Endothelial cell of umbilical vein (primary cell): ENCODE measurements at regions not wholly inside any gene's neighbourhood (a gene's known extent, or its start where the extent isn't known, plus 50 kb on each side); places are given as distances from the start of the nearest gene placed in this dataset.

Experiments used
- BruUV-seq: library from RNA; stranded (reverse); fragments of 400-500 nt; replicated peaks from 2 replicates; lab custom pipeline; 2021; lab: Mats Ljungman, UMichigan
- CTCF ChIA-PET: fragments of 300-600, 350-600 bp; sonication (Branson Sonifier 250); formaldehyde crosslinking; loops from one replicate; lab custom pipeline; 2021; ENCODE audit warnings: antibody characterized with exemption, inconsistent platforms; lab: Charles Lee
- POLR2A ChIA-PET: fragments of 300-600, 350-600 bp; sonication (Branson Sonifier 250); formaldehyde crosslinking; loops from one replicate; lab custom pipeline; 2021; ENCODE audit warnings: antibody characterized with exemption, inconsistent platforms; lab: Charles Lee
- DNase-seq: peaks from one replicate; pipeline ENCODE4 v3.0.0-alpha.2; 2011; ENCODE audit warnings: low read depth, low spot score
- FAIRE-seq: peaks from 2 replicates; lab custom pipeline; 2011; peaks lifted over from hg19 to GRCh38; lab: Jason Lieb, UNC
- H2AFZ ChIP-seq: 2 replicates; pipeline ENCODE4 v1.6.0; 2012; ENCODE audit warnings: low read depth, low read length, control low read depth, inconsistent platforms
- H3K27ac ChIP-seq: 2 replicates; pipeline ENCODE4 v1.5.1; 2011; ENCODE audit warnings: low read depth, mild to moderate bottlenecking, control low read depth, low read length, moderate library complexity; ENCODE audit not compliant: insufficient read depth
- H3K27me3 ChIP-seq, 2 experiments: 2 replicates each; pipeline versions ENCODE4 v1.6.0 to v1.6.1; 2011; ENCODE audit warnings: low read length in 2 of 2, mixed read lengths in 1 of 2; ENCODE audit not compliant: control insufficient read depth in 2 of 2, insufficient read depth in 2 of 2
- H3K36me3 ChIP-seq, 2 experiments: 2 replicates in 1 of 2; 3 replicates in 1 of 2; pipeline ENCODE4 v1.5.1; 2011; ENCODE audit warnings: low read length in 2 of 2, mild to moderate bottlenecking in 1 of 2, moderate library complexity in 1 of 2; ENCODE audit not compliant: control insufficient read depth in 2 of 2, insufficient read depth in 2 of 2; ENCODE audit errors: extremely low read depth in 1 of 2
- H3K4me1 ChIP-seq: 3 replicates; pipeline ENCODE4 v1.5.1; 2011; ENCODE audit warnings: mild to moderate bottlenecking, low read length; ENCODE audit not compliant: control insufficient read depth, insufficient read depth; ENCODE audit errors: extremely low read depth
- H3K4me2 ChIP-seq: 2 replicates; pipeline ENCODE4 v1.6.1; 2011; ENCODE audit warnings: low read length, control low read depth, mixed read lengths; ENCODE audit not compliant: insufficient read depth
- H3K4me3 ChIP-seq, 3 experiments: fragments of 200-600 bp in 1 of 3; sonication (generic), shearing (Covaris generic) in 1 of 3; replicated peaks in 1 of 3; 2 replicates each; pipeline ENCODE4 v1.5.1; 2011 to 2016; ENCODE audit warnings: control low read depth in 3 of 3, low read length in 3 of 3, mild to moderate bottlenecking in 2 of 3, inconsistent platforms in 1 of 3, low read depth in 1 of 3, moderate library complexity in 1 of 3; ENCODE audit not compliant: insufficient read depth in 1 of 3
- H3K79me2 ChIP-seq: 2 replicates; pipeline ENCODE4 v1.6.0; 2012; ENCODE audit warnings: low read length, inconsistent platforms; ENCODE audit not compliant: control insufficient read depth, insufficient read depth
- H3K9ac ChIP-seq: replicated peaks from 2 replicates; pipeline ENCODE3; 2011; ENCODE audit warnings: low read length, control low read depth; ENCODE audit not compliant: insufficient read depth; ENCODE audit errors: extremely low read depth
- H3K9me1 ChIP-seq: replicated peaks from 3 replicates; pipeline ENCODE4 v1.6.0; 2011; ENCODE audit warnings: mild to moderate bottlenecking, low read length; ENCODE audit not compliant: control insufficient read depth, insufficient read depth; ENCODE audit errors: extremely low read depth
- H3K9me3 ChIP-seq: replicated peaks from 2 replicates; pipeline ENCODE4 v1.5.1; 2012; ENCODE audit warnings: low read length, inconsistent platforms; ENCODE audit not compliant: control insufficient read depth, insufficient read depth
- H4K20me1 ChIP-seq: replicated peaks from 2 replicates; pipeline ENCODE3; 2011; ENCODE audit warnings: mild to moderate bottlenecking, low read length; ENCODE audit not compliant: control insufficient read depth, insufficient read depth; ENCODE audit errors: extremely low read depth
- EZH2 ChIP-seq: IDR thresholded peaks from 2 replicates; pipeline ENCODE4 v1.6.1; 2012; ENCODE audit warnings: borderline replicate concordance, low read depth, mild to moderate bottlenecking, moderate library complexity, low read length, inconsistent platforms; ENCODE audit not compliant: severe bottlenecking
- FOS ChIP-seq: IDR thresholded peaks from 2 replicates; pipeline ENCODE4 v1.6.1; 2011; ENCODE audit warnings: mild to moderate bottlenecking, low read length, moderate library complexity, borderline replicate concordance; ENCODE audit not compliant: insufficient read depth
- GATA2 ChIP-seq: IDR thresholded peaks from 2 replicates; pipeline ENCODE4 v1.7.0; 2011; ENCODE audit warnings: low read depth, mild to moderate bottlenecking, moderate library complexity, mixed read lengths, low read length; ENCODE audit not compliant: insufficient read length, insufficient read depth
- JUN ChIP-seq: IDR thresholded peaks from 2 replicates; pipeline ENCODE4 v1.6.1; 2011; ENCODE audit warnings: borderline replicate concordance, low read depth; ENCODE audit not compliant: insufficient read length, insufficient read depth
- MYC ChIP-seq: IDR thresholded peaks from one replicate; pipeline ENCODE4 v1.6.1; 2011; ENCODE audit warnings: mild to moderate bottlenecking, low read depth, low read length
- POLR2A ChIP-seq: IDR thresholded peaks from 2 replicates; pipeline ENCODE4 v1.6.1; 2012; ENCODE audit warnings: low read depth, mild to moderate bottlenecking, control low read depth, low read length
- POLR2AphosphoS5 ChIP-seq: IDR thresholded peaks from 2 replicates; pipeline ENCODE4 v1.6.1; 2012; ENCODE audit warnings: low read depth, mild to moderate bottlenecking, control low read depth, low read length, moderate library complexity; ENCODE audit not compliant: insufficient read depth
- dilution Hi-C: fragments of 300-500 bp; cut with MboI; formaldehyde crosslinking; loops from one replicate; pipeline ENCODE4 v1.15.0; 2019; ENCODE audit warnings: low sequenced_read_pairs; ENCODE audit not compliant: extremely low pct_ligation_motif_present
- intact Hi-C: fragments of 100-400 bp; cut with micrococcal nuclease; formaldehyde crosslinking; loops from one replicate; pipeline ENCODE4 v1.10.0; 2022
- TF ChIP-seq, protein P1 (sequence below), 2 donors: IDR thresholded peaks; 1 replicate in 1 of 2; 2 replicates in 1 of 2; pipeline ENCODE4 v1.5.1; 2011; ENCODE audit warnings: low read length in 2 of 2, mild to moderate bottlenecking in 2 of 2, moderate library complexity in 2 of 2, control low read depth in 1 of 2, inconsistent platforms in 1 of 2, low read depth in 1 of 2; ENCODE audit not compliant: insufficient read depth in 1 of 2; ENCODE audit errors: extremely low read depth in 1 of 2
- TF ChIP-seq, protein P2 (sequence below): IDR thresholded peaks from 2 replicates; pipeline ENCODE4 v1.6.1; 2011; ENCODE audit not compliant: insufficient read depth, insufficient read length

DNA sequence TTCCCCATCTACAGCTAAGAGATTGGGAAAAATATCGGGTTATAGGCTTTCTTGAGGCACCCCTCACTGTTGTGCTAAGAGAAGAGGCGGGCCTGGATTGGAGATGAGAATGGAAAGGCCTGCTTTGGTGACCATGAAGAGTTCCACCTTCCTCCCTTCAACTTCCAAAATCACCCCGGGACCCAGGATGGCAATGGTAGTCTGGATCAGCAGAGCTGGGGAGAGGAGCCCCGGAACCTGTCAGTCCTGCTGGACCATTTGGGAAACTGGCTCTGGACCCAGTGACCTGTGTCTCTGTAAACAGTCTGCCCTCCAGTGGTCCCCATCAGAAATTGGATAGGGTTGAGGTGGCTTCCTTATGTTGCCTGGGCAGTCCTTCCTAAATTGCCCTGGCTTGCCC is 1085.6 kb downstream of the KHDRBS2 start:
- BruUV-seq = no TSS peak
- Histone ChIP-seq H3K9ac (no peak overlapping the region), H3K9me1 (no peaks in the 10 kb centered on the region), H4K20me1 (no peaks in the 10 kb centered on the region), H3K4me2 (no peak overlapping the region), H3K79me2 (no peaks in the 10 kb centered on the region), H3K9me3 (peaks cover 4% of the 10 kb centered on the region), H3K4me3 (no peak overlapping the region), H2AFZ (no peak overlapping the region), H3K36me3 (no peaks in the 10 kb centered on the region), H3K27ac (no peak overlapping the region), H3K27me3 (no peaks in the 10 kb centered on the region), H3K4me1 (no peaks in the 10 kb centered on the region)
- no peak for DNase-seq
- POLR2A ChIA-PET = no interaction called here
- dilution Hi-C loops = no loop called here
- TF ChIP-seq, protein P1, sequence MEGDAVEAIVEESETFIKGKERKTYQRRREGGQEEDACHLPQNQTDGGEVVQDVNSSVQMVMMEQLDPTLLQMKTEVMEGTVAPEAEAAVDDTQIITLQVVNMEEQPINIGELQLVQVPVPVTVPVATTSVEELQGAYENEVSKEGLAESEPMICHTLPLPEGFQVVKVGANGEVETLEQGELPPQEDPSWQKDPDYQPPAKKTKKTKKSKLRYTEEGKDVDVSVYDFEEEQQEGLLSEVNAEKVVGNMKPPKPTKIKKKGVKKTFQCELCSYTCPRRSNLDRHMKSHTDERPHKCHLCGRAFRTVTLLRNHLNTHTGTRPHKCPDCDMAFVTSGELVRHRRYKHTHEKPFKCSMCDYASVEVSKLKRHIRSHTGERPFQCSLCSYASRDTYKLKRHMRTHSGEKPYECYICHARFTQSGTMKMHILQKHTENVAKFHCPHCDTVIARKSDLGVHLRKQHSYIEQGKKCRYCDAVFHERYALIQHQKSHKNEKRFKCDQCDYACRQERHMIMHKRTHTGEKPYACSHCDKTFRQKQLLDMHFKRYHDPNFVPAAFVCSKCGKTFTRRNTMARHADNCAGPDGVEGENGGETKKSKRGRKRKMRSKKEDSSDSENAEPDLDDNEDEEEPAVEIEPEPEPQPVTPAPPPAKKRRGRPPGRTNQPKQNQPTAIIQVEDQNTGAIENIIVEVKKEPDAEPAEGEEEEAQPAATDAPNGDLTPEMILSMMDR (IDR thresholded peaks at IDR 0.05; ENCODE audit: extremely low read depth in 1 of 2, insufficient read depth in 1 of 2, low read depth in 1 of 2, low read length in 2 of 2) = no peak
- TF ChIP-seq EZH2 = no peak
- TF ChIP-seq, protein P2, sequence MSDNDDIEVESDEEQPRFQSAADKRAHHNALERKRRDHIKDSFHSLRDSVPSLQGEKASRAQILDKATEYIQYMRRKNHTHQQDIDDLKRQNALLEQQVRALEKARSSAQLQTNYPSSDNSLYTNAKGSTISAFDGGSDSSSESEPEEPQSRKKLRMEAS = no peak
- no peak for TF ChIP-seq MYC
- no peak for TF ChIP-seq POLR2AphosphoS5
- CTCF ChIA-PET = no interaction called here
- no peak for FAIRE-seq
- intact Hi-C loops = no loop called here

DNA sequence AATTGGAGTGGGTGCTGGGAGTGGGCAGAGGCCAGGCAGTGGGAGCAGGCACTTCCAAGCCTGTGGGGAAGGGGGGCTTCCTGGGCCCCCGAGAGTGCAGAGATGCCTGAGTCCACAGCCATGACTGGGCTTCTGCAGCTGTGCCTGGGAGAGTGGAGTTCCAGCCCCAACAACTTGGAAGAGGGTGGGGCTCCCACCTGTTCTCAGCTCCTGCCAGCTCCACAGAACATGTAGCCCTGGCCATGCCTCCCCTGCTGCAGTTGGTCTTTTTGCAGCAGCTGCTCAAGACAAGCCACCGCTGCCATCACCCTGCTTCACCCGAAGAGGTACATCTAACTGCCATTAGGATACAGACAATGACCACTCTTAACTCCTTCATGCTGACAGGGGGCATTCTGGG is 1092.3 kb downstream of the KHDRBS2 start:
- no peaks in the 10 kb centered on the region for H3K79me2 ChIP-seq
- POLR2A ChIA-PET = no interaction called here
- H3K9me3 ChIP-seq = peaks cover 4% of the 10 kb centered on the region
- H3K36me3 ChIP-seq = no peaks in the 10 kb centered on the region
- dilution Hi-C loops (no loop called here), intact Hi-C loops (no loop called here)
- H3K4me2 ChIP-seq = no peak overlapping the region
- H3K9ac ChIP-seq = no peak overlapping the region
- no peaks in the 10 kb centered on the region for H3K4me1 ChIP-seq
- no peaks in the 10 kb centered on the region for H3K27me3 ChIP-seq
- H3K9me1 ChIP-seq = no peaks in the 10 kb centered on the region
- no TSS peak for BruUV-seq
- CTCF ChIA-PET = no interaction called here
- FAIRE-seq (no peak), DNase-seq (no peak)
- H4K20me1 ChIP-seq = no peaks in the 10 kb centered on the region
- TF ChIP-seq, protein P2 = no peak
- TF ChIP-seq JUN (no peak), GATA2 (no peak), FOS (no peak), POLR2A (no peak)
- TF ChIP-seq, protein P1 (IDR thresholded peaks at IDR 0.05; ENCODE audit: extremely low read depth in 1 of 2, insufficient read depth in 1 of 2, low read depth in 1 of 2, low read length in 2 of 2) = no peak
- H3K27ac ChIP-seq = no peak overlapping the region
- no peak overlapping the region for H2AFZ ChIP-seq
- no peak overlapping the region for H3K4me3 ChIP-seq
